RWPE1 (cell line): ENCODE measurements at regions not wholly inside any gene's neighbourhood (a gene's known extent, or its start where the extent isn't known, plus 50 kb on each side); places are given as distances from the start of the nearest gene placed in this dataset.
A peak's percentile ranks its signal among the peaks of the same experiment; 100 is the strongest.

Experiments
- CTCF ChIA-PET: fragments of 350-600 bp; sonication (Branson Sonifier 250); formaldehyde crosslinking; extraction: SDS; loops from one replicate; lab custom pipeline; 2021; lab: Yijun Ruan, JAX
- POLR2A ChIA-PET: fragments of 400-600 bp; formaldehyde crosslinking; extraction: SDS; loops from one replicate; lab custom pipeline; 2020; ENCODE audit warnings: antibody characterized with exemption; ENCODE audit not compliant: low non-redundant PET; lab: Yijun Ruan, JAX
- DNase-seq: peaks from one replicate; pipeline ENCODE4 v3.0.0; 2012; ENCODE audit warnings: low spot score
- H3K27ac ChIP-seq: fragments of 450-650 bp; 2 replicates; pipeline ENCODE4 v1.5.1; 2017
- CTCF ChIP-seq: fragments of 450-650 bp; conservative IDR thresholded peaks from 2 replicates; pipeline ENCODE4 v1.5.1; 2017; ENCODE audit warnings: low read depth, mild to moderate bottlenecking

GRCh38 chr10:106217627-106218026, 946.9 kb downstream of the SORCS1 start:
- no peak for TF ChIP-seq CTCF
- H3K27ac ChIP-seq = no peak overlapping the region
- POLR2A ChIA-PET = interaction anchor here (0.6 kb wide), 1 partner anchor 1274 kb away, joined by 3 read pairs; no protein-coding TSS in a partner anchor
- CTCF ChIA-PET = no interaction called here
- no peak for DNase-seq

GRCh38 chr10:106216085-106216484, 948.4 kb downstream of the SORCS1 start:
- no peak overlapping the region for H3K27ac ChIP-seq
- TF ChIP-seq CTCF = no peak
- POLR2A ChIA-PET = no interaction called here
- no peak for DNase-seq
- CTCF ChIA-PET = interaction anchor here (0.6 kb wide), 1 partner anchor 1096 kb away, joined by 3 read pairs; no protein-coding TSS in a partner anchor

GRCh38 chr10:106214243-106214642, 950.3 kb downstream of the SORCS1 start:
- no peak for TF ChIP-seq CTCF
- CTCF ChIA-PET = interaction anchor here (0.5 kb wide), 1 partner anchor 32 kb away, joined by 3 read pairs; no protein-coding TSS in a partner anchor
- POLR2A ChIA-PET = no interaction called here
- no peak overlapping the region for H3K27ac ChIP-seq
- DNase-seq = no peak

GRCh38 chr10:106213493-106213892, 951.0 kb downstream of the SORCS1 start:
- H3K27ac ChIP-seq = no peak overlapping the region
- DNase-seq = no peak
- no peak for TF ChIP-seq CTCF
- CTCF ChIA-PET = no interaction called here
- POLR2A ChIA-PET = no interaction called here

GRCh38 chr10:106198275-106198674, 966.2 kb downstream of the SORCS1 start:
- POLR2A ChIA-PET = no interaction called here
- H3K27ac ChIP-seq = no peak overlapping the region
- CTCF ChIA-PET = interaction anchor here (0.6 kb wide), 1 partner anchor 86 kb away, joined by 6 read pairs; no protein-coding TSS in a partner anchor
- no peak for TF ChIP-seq CTCF
- no peak for DNase-seq

- no peak overlapping the region for H3K27ac ChIP-seq
- ChIA-PET CTCF (no interaction called here), POLR2A (no interaction called here)
- peak; percentile 22 for DNase-seq
- TF ChIP-seq CTCF = 0 out of 2 replicates have a peak, but pooled peaks have one; percentile 19
Measured at GRCh38 chr10:106189292-106189691, 975.2 kb downstream of the SORCS1 start.
